Left lung (tissue), 4 donors: ENCODE measurements at regions not wholly inside any gene's neighbourhood (a gene's known extent, or its start where the extent isn't known, plus 50 kb on each side); places are given as distances from the start of the nearest gene placed in this dataset.

Experiments used
- ATAC-seq: fragments of 200-7000 bp; cut with Tn5 transposase; one replicate; pipeline ENCODE4 v1.9.1; 2020; ENCODE audit warnings: moderate library complexity
- DNase-seq, 4 donors: peaks; one replicate each; pipeline ENCODE4 v3.0.0-alpha.2; 2013 to 2020
- H3K27ac ChIP-seq, 2 donors: fragments of 200-600 bp; sonication (generic) in 1 of 2; one replicate each; pipeline versions ENCODE4 v1.5.0 to v1.8.0; 2020 to 2021
- H3K27me3 ChIP-seq, 2 donors: fragments of 200-600 bp; sonication (generic) in 1 of 2; one replicate each; pipeline versions ENCODE4 v1.5.0 to v1.8.0; 2020 to 2021
- H3K36me3 ChIP-seq, 2 donors: fragments of 200-600 bp; sonication (generic) in 1 of 2; one replicate each; pipeline versions ENCODE4 v1.5.0 to v1.8.0; 2020 to 2021
- H3K4me1 ChIP-seq, 2 donors: fragments of 200-600 bp; one replicate each; pipeline ENCODE4 v1.8.0; 2021
- H3K4me3 ChIP-seq, 2 donors: fragments of 200-600 bp; sonication (generic) in 1 of 2; one replicate each; pipeline versions ENCODE4 v1.5.0 to v1.8.0; 2020 to 2021; ENCODE audit warnings: mild to moderate bottlenecking in 1 of 2
- H3K9me3 ChIP-seq, 2 donors: fragments of 200-600 bp; sonication (generic) in 1 of 2; one replicate each; pipeline versions ENCODE4 v1.5.0 to v1.8.0; 2020 to 2021
- CTCF ChIP-seq, 2 donors: fragments of 200-600 bp; sonication (generic) in 1 of 2; IDR thresholded peaks; one replicate each; pipeline versions ENCODE4 v1.5.0 to v1.8.0; 2021; ENCODE audit warnings: antibody characterized with exemption in 2 of 2
- intact Hi-C, 2 donors: fragments of 100-400 bp; cut with DNase I; formaldehyde crosslinking; loops; one replicate each; pipeline versions ENCODE4 v1.11.2 to v1.14.2; 2022
- donor health status: DM: no; HTN: yes; CAD: no.
- donor health status: DM: no; HTN: no; CAD: no.

GRCh38 chr5:133821311-133821741, 147.1 kb downstream of the C5orf15 start:
- intact Hi-C loops = no loop called here
- H3K9me3 ChIP-seq = no peaks in the 10 kb centered on the region
- peak in 1 of 4 donors; percentile 44 for DNase-seq
- no peaks in the 10 kb centered on the region for H3K36me3 ChIP-seq
- peak overlapping the region in 1 of 2 donors; percentile 10 for H3K27ac ChIP-seq
- TF ChIP-seq CTCF (IDR thresholded peaks at IDR 0.05) = no peak
- H3K4me1 ChIP-seq = peaks cover 5 to 18% of the 10 kb centered on the region in 2 donors
- peak; percentile 71 for ATAC-seq
- no peak overlapping the region for H3K4me3 ChIP-seq
- no peaks in the 10 kb centered on the region for H3K27me3 ChIP-seq

- Histone ChIP-seq H3K9me3 (no peaks in the 10 kb centered on the region), H3K27ac (peak overlapping the region; percentile 10 to 28), H3K4me3 (no peak overlapping the region), H3K36me3 (no peaks in the 10 kb centered on the region), H3K27me3 (no peaks in the 10 kb centered on the region), H3K4me1 (peaks cover 5 to 18% of the 10 kb centered on the region in 2 donors)
- DNase-seq (peak in 2 of 4 donors; percentile 11 to 53), ATAC-seq (peak; percentile 85)
- TF ChIP-seq CTCF (IDR thresholded peaks at IDR 0.05) = no peak
- intact Hi-C loops = no loop called here
Observed at GRCh38 chr5:133820507-133820906, 147.9 kb downstream of the C5orf15 start.

- no peak for TF ChIP-seq CTCF (IDR thresholded peaks at IDR 0.05)
- peaks cover 5 to 18% of the 10 kb centered on the region in 2 donors for H3K4me1 ChIP-seq
- H3K4me3 ChIP-seq = no peak overlapping the region
- H3K27ac ChIP-seq = peak overlapping the region in 1 of 2 donors; percentile 28
- intact Hi-C loops = no loop called here
- peak; percentile 47 for ATAC-seq
- no peaks in the 10 kb centered on the region for H3K36me3 ChIP-seq
- H3K27me3 ChIP-seq = no peaks in the 10 kb centered on the region
- DNase-seq = peak in 2 of 4 donors; percentile 6 to 66
- no peaks in the 10 kb centered on the region for H3K9me3 ChIP-seq
Observed at GRCh38 chr5:133819977-133820471, 148.4 kb downstream of the C5orf15 start.

GRCh38 chr5:133818869-133819600, 149.4 kb downstream of the C5orf15 start:
- intact Hi-C loops = no loop called here
- no peak overlapping the region for H3K4me3 ChIP-seq
- DNase-seq = no peak
- no peak overlapping the region for H3K27ac ChIP-seq
- H3K4me1 ChIP-seq = peaks cover 5 to 18% of the 10 kb centered on the region in 2 donors
- H3K9me3 ChIP-seq = no peaks in the 10 kb centered on the region
- no peak for ATAC-seq
- no peaks in the 10 kb centered on the region for H3K36me3 ChIP-seq
- peaks cover 0 to under 1% of the 10 kb centered on the region in 2 donors for H3K27me3 ChIP-seq
- no peak for TF ChIP-seq CTCF (IDR thresholded peaks at IDR 0.05)

GRCh38 chr5:133818031-133818431, 150.4 kb downstream of the C5orf15 start:
- Histone ChIP-seq H3K27me3 (peaks cover 0 to 5% of the 10 kb centered on the region in 2 donors), H3K9me3 (no peaks in the 10 kb centered on the region), H3K36me3 (no peaks in the 10 kb centered on the region), H3K4me3 (no peak overlapping the region), H3K4me1 (peaks cover 5 to 18% of the 10 kb centered on the region in 2 donors), H3K27ac (no peak overlapping the region)
- DNase-seq (no peak), ATAC-seq (no peak)
- TF ChIP-seq CTCF (IDR thresholded peaks at IDR 0.05) = no peak
- intact Hi-C loops = no loop called here
